Loucy (cell line): ENCODE measurements at regions not wholly inside any gene's neighbourhood (a gene's known extent, or its start where the extent isn't known, plus 50 kb on each side); places are given as distances from the start of the nearest gene placed in this dataset.
"Not testable (repeated sequence)": the region's sequence is repeated elsewhere in the genome, so short reads cannot be mapped to it uniquely, and the experiment has no call there.

Source experiments
- H2AFZ ChIP-seq: fragments of 200-600 bp; sonication (generic); 2 replicates; pipeline ENCODE4 v1.6.0; 2016; ENCODE audit warnings: antibody characterized with exemption, mild to moderate bottlenecking, low read length, moderate library complexity
- H3F3A ChIP-seq: fragments of 200-600 bp; 2 replicates; pipeline ENCODE4 v1.6.0; 2016; ENCODE audit warnings: antibody characterized with exemption, low read depth, mild to moderate bottlenecking
- H3K27me3 ChIP-seq: fragments of 200-600 bp; sonication (generic); 2 replicates; pipeline ENCODE4 v1.6.1; 2014; ENCODE audit warnings: low read length, mild to moderate bottlenecking; ENCODE audit not compliant: insufficient read depth, poor library complexity, severe bottlenecking
- H3K36me3 ChIP-seq: fragments of 200-600 bp; sonication (generic); 2 replicates; pipeline ENCODE4 v1.6.1; 2016; ENCODE audit warnings: low read length; ENCODE audit not compliant: insufficient read depth
- H3K4me1 ChIP-seq: fragments of 200-600 bp; sonication (generic); 2 replicates; pipeline ENCODE4 v1.5.1; 2014; ENCODE audit warnings: low read length, mild to moderate bottlenecking; ENCODE audit not compliant: insufficient read depth, poor library complexity, severe bottlenecking
- H3K4me2 ChIP-seq: fragments of 200-600 bp; sonication (generic); 2 replicates; pipeline ENCODE4 v1.6.0; 2014; ENCODE audit warnings: antibody characterized with exemption, low read length, low read depth, mild to moderate bottlenecking; ENCODE audit not compliant: poor library complexity, severe bottlenecking
- H3K4me3 ChIP-seq: fragments of 200-600 bp; sonication (generic); 2 replicates; pipeline ENCODE4 v1.5.1; 2014; ENCODE audit warnings: low read length, mild to moderate bottlenecking, mixed read lengths; ENCODE audit not compliant: poor library complexity, severe bottlenecking
- H3K79me2 ChIP-seq: fragments of 200-600 bp; sonication (generic); 2 replicates; pipeline ENCODE4 v1.6.1; 2014; ENCODE audit warnings: low read length; ENCODE audit not compliant: insufficient read depth
- H3K9ac ChIP-seq: fragments of 200-600 bp; sonication (generic); 2 replicates; pipeline ENCODE4 v1.6.0; 2014; ENCODE audit warnings: mild to moderate bottlenecking, low read depth, low read length, moderate library complexity; ENCODE audit not compliant: poor library complexity, severe bottlenecking
- H3K9me2 ChIP-seq: fragments of 200-600 bp; sonication (generic); replicated peaks from 2 replicates; pipeline ENCODE4 v1.6.1; 2016; ENCODE audit warnings: low read depth, low read length, mixed read lengths
- H3K9me3 ChIP-seq: fragments of 200-600 bp; sonication (generic); 2 replicates; pipeline ENCODE4 v1.6.1; 2014; ENCODE audit warnings: mild to moderate bottlenecking, antibody characterized with exemption, low read length, low read depth; ENCODE audit not compliant: insufficient read depth
- H4K20me1 ChIP-seq: fragments of 200-600 bp; sonication (generic); 2 replicates; pipeline ENCODE4 v1.6.0; 2014; ENCODE audit warnings: antibody characterized with exemption, low read length, mild to moderate bottlenecking; ENCODE audit not compliant: insufficient read depth, poor library complexity, severe bottlenecking
- EZH2phosphoT487 ChIP-seq: fragments of 200-600 bp; IDR thresholded peaks from 2 replicates; pipeline ENCODE4 v1.6.1; 2018; ENCODE audit warnings: antibody characterized with exemption, mild to moderate bottlenecking, moderate library complexity, borderline replicate concordance
- TF ChIP-seq, protein P1 (sequence below): fragments of 200-600 bp; sonication (generic); conservative IDR thresholded peaks from 2 replicates; pipeline ENCODE4 v1.5.1; 2014; ENCODE audit warnings: mild to moderate bottlenecking, antibody characterized with exemption, low read length

GRCh38 chr1:148379697-148380096 lies 103.4 kb downstream of the PPIAL4G start:
- no peaks in the 10 kb centered on the region for H3K9me2 ChIP-seq
- no peak overlapping the region for H3K4me2 ChIP-seq
- H3K79me2 ChIP-seq = no peaks in the 10 kb centered on the region
- no peaks in the 10 kb centered on the region for H4K20me1 ChIP-seq
- TF ChIP-seq EZH2phosphoT487 = no peak
- TF ChIP-seq, protein P1, sequence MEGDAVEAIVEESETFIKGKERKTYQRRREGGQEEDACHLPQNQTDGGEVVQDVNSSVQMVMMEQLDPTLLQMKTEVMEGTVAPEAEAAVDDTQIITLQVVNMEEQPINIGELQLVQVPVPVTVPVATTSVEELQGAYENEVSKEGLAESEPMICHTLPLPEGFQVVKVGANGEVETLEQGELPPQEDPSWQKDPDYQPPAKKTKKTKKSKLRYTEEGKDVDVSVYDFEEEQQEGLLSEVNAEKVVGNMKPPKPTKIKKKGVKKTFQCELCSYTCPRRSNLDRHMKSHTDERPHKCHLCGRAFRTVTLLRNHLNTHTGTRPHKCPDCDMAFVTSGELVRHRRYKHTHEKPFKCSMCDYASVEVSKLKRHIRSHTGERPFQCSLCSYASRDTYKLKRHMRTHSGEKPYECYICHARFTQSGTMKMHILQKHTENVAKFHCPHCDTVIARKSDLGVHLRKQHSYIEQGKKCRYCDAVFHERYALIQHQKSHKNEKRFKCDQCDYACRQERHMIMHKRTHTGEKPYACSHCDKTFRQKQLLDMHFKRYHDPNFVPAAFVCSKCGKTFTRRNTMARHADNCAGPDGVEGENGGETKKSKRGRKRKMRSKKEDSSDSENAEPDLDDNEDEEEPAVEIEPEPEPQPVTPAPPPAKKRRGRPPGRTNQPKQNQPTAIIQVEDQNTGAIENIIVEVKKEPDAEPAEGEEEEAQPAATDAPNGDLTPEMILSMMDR = no peak
- no peaks in the 10 kb centered on the region for H3F3A ChIP-seq
- H3K27me3 ChIP-seq = no peaks in the 10 kb centered on the region
- H2AFZ ChIP-seq = no peak overlapping the region
- H3K36me3 ChIP-seq = no peaks in the 10 kb centered on the region
- H3K4me1 ChIP-seq = no peaks in the 10 kb centered on the region
- H3K9ac ChIP-seq = no peak overlapping the region
- H3K4me3 ChIP-seq = no peak overlapping the region
- no peaks in the 10 kb centered on the region; the same call in 1 of the 2 replicates for H3K9me3 ChIP-seq

- H4K20me1 ChIP-seq = no peaks in the 10 kb centered on the region
- no peak overlapping the region for H3K4me3 ChIP-seq
- no peaks in the 10 kb centered on the region for H3K9me3 ChIP-seq
- H3K79me2 ChIP-seq = no peaks in the 10 kb centered on the region
- no peak overlapping the region for H3K4me2 ChIP-seq
- H3K9ac ChIP-seq = no peak overlapping the region
- no peak for TF ChIP-seq EZH2phosphoT487
- no peak overlapping the region for H2AFZ ChIP-seq
- no peaks in the 10 kb centered on the region for H3K36me3 ChIP-seq
- H3K27me3 ChIP-seq = no peaks in the 10 kb centered on the region
- no peaks in the 10 kb centered on the region for H3F3A ChIP-seq
- H3K4me1 ChIP-seq = no peaks in the 10 kb centered on the region
- no peaks in the 10 kb centered on the region for H3K9me2 ChIP-seq
Observed at GRCh38 chr1:148379170-148379500, 104.0 kb downstream of the PPIAL4G start.

DNA sequence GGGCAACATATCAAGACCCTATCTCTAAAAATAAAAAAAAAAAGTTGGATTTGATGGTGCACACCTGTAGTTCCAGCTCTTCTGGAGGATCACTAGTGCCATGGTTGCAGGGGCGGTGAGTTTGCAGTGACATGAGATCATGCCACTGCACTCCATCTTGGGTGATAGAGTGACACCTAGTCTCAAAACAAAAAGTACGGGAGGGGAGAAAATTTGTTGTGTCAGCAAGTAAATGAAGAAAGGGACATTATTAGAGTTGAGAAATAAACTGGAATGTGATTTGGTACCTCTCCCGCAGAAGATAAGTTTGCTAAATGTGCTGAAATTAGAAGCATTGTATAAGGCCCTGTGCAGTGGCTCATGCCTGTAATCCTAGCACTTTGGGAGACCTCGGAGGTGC lies 105.1 kb downstream of the PPIAL4G start:
- H3K4me2 ChIP-seq, H3K79me2 ChIP-seq, H2AFZ ChIP-seq, H3K9me3 ChIP-seq, H4K20me1 ChIP-seq, H3K27me3 ChIP-seq, H3F3A ChIP-seq, H3K9ac ChIP-seq, H3K36me3 ChIP-seq, H3K9me2 ChIP-seq, H3K4me3 ChIP-seq, H3K4me1 ChIP-seq: not testable (repeated sequence)

DNA sequence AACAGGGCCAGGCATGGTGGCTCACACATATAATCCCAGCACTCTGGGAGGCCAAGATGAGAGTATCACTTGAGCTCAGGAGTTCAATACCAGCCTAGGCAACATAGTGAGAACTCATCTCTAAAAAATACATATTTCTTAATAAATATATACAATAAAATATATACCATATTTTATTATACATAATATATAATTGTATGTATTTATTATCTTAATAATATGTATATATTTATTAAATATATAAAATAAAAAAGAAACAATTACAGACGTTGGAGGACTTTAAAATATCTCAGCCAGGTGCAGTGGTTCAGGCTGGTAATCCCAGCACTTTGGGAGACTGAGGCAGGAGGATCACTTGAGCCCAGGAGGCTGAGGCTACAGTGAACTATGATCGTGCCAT lies 106.1 kb downstream of the PPIAL4G start:
- H3K79me2 ChIP-seq, H3K9me2 ChIP-seq, H3K9ac ChIP-seq, H3K4me3 ChIP-seq, H3K9me3 ChIP-seq, H3K36me3 ChIP-seq, H3F3A ChIP-seq, H2AFZ ChIP-seq, H3K4me2 ChIP-seq, H4K20me1 ChIP-seq, H3K27me3 ChIP-seq: not testable (repeated sequence)
- H3K4me1 ChIP-seq = peaks cover 19% of the 10 kb centered on the region

DNA sequence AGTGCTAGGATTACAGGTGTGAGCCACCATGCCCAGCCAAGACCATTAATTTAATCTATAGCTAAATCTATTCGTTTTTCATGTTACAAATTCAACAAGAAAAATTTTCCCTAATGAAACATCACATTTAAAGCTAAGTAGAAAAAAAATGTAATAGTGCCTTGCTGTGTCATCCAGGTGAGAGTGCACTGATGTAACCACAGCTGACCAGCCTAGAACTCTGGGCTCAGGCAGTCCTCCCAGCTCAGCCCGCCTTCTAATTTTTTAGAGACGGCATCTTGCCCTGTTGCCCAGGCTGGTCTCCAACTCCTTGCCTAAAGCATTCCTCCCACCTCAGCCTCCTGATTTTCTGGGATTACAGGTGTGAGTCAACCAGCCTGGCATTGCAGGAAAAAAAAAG lies 109.0 kb downstream of the PPIAL4G start:
- Histone ChIP-seq H4K20me1 (no peaks in the 10 kb centered on the region), H3K79me2 (no peaks in the 10 kb centered on the region), H3K9me2 (no peaks in the 10 kb centered on the region), H3K36me3 (no peaks in the 10 kb centered on the region), H3K27me3 (no peaks in the 10 kb centered on the region), H3K4me1 (peaks cover 30% of the 10 kb centered on the region), H3K4me2 (no peak overlapping the region), H3F3A (no peaks in the 10 kb centered on the region), H3K9ac (no peak overlapping the region), H2AFZ (no peak overlapping the region), H3K4me3 (no peak overlapping the region), H3K9me3 (no peaks in the 10 kb centered on the region)
- TF ChIP-seq, protein P1 = no peak
- TF ChIP-seq EZH2phosphoT487 = no peak
